ENCODE measurements at regions not wholly inside any gene's neighbourhood (a gene's known extent, or its start where the extent isn't known, plus 50 kb on each side); places are given as distances from the start of the nearest gene placed in this dataset.
A peak's percentile ranks its signal among the peaks of the same experiment; 100 is the strongest.

- Histone ChIP-seq H3K27me3 (ENCODE audit: control insufficient read depth, insufficient read depth, low read length) (no peaks in the 10 kb centered on the region), H3K36me3 (ENCODE audit: control insufficient read depth, insufficient read depth, low read length) (no peaks in the 10 kb centered on the region), H3K4me3 (ENCODE audit: low read depth, low read length) (no peak overlapping the region)
- DNase-seq (ENCODE audit: low read depth) = no peak
- no peak for TF ChIP-seq CTCF (IDR thresholded peaks at IDR 0.05; ENCODE audit: insufficient read depth, low read length, poor library complexity, severe bottlenecking)
Measured at GRCh38 chr18:42484648-42485047, 529.6 kb downstream of the PIK3C3 start.

- Histone ChIP-seq H3K4me3 (ENCODE audit: low read depth, low read length) (no peak overlapping the region), H3K36me3 (ENCODE audit: control insufficient read depth, insufficient read depth, low read length) (no peaks in the 10 kb centered on the region), H3K27me3 (ENCODE audit: control insufficient read depth, insufficient read depth, low read length) (no peaks in the 10 kb centered on the region)
- no peak for TF ChIP-seq CTCF (IDR thresholded peaks at IDR 0.05; ENCODE audit: insufficient read depth, low read length, poor library complexity, severe bottlenecking)
- no peak for DNase-seq (ENCODE audit: low read depth)
Measured at GRCh38 chr18:42486271-42486670, 531.2 kb downstream of the PIK3C3 start.

- DNase-seq (ENCODE audit: low read depth) = no peak
- no peaks in the 10 kb centered on the region for H3K36me3 ChIP-seq (ENCODE audit: control insufficient read depth, insufficient read depth, low read length)
- H3K4me3 ChIP-seq (ENCODE audit: low read depth, low read length) = no peak overlapping the region
- TF ChIP-seq CTCF (IDR thresholded peaks at IDR 0.05; ENCODE audit: insufficient read depth, low read length, poor library complexity, severe bottlenecking) = no peak
- no peaks in the 10 kb centered on the region for H3K27me3 ChIP-seq (ENCODE audit: control insufficient read depth, insufficient read depth, low read length)
Measured at GRCh38 chr18:42508683-42509296, 553.8 kb downstream of the PIK3C3 start.

GRCh38 chr18:42509750-42510415, 554.8 kb downstream of the PIK3C3 start:
- H3K27me3 ChIP-seq (ENCODE audit: control insufficient read depth, insufficient read depth, low read length) = no peaks in the 10 kb centered on the region
- H3K36me3 ChIP-seq (ENCODE audit: control insufficient read depth, insufficient read depth, low read length) = no peaks in the 10 kb centered on the region
- DNase-seq (ENCODE audit: low read depth) = peak; percentile 45
- TF ChIP-seq CTCF (IDR thresholded peaks at IDR 0.05; ENCODE audit: insufficient read depth, low read length, poor library complexity, severe bottlenecking) = no peak
- no peak overlapping the region for H3K4me3 ChIP-seq (ENCODE audit: low read depth, low read length)

- DNase-seq (ENCODE audit: low read depth) = no peak
- Histone ChIP-seq H3K27me3 (ENCODE audit: control insufficient read depth, insufficient read depth, low read length) (no peaks in the 10 kb centered on the region), H3K4me3 (ENCODE audit: low read depth, low read length) (no peak overlapping the region), H3K36me3 (ENCODE audit: control insufficient read depth, insufficient read depth, low read length) (no peaks in the 10 kb centered on the region)
- no peak for TF ChIP-seq CTCF (IDR thresholded peaks at IDR 0.05; ENCODE audit: insufficient read depth, low read length, poor library complexity, severe bottlenecking)
Measured at GRCh38 chr18:42510540-42510939, 555.5 kb downstream of the PIK3C3 start.

GRCh38 chr18:42513441-42513840, 558.4 kb downstream of the PIK3C3 start:
- no peak for DNase-seq (ENCODE audit: low read depth)
- no peaks in the 10 kb centered on the region for H3K27me3 ChIP-seq (ENCODE audit: control insufficient read depth, insufficient read depth, low read length)
- TF ChIP-seq CTCF (IDR thresholded peaks at IDR 0.05; ENCODE audit: insufficient read depth, low read length, poor library complexity, severe bottlenecking) = no peak

More at GRCh38 chr18:42513441-42513840, 558.4 kb downstream of the PIK3C3 start:
- Histone ChIP-seq H3K4me3 (ENCODE audit: low read depth, low read length) (no peak overlapping the region), H3K36me3 (ENCODE audit: control insufficient read depth, insufficient read depth, low read length) (no peaks in the 10 kb centered on the region)
